ENCODE measurements at regions not wholly inside any gene's neighbourhood (a gene's known extent, or its start where the extent isn't known, plus 50 kb on each side); places are given as distances from the start of the nearest gene placed in this dataset.

- Histone ChIP-seq H3K9me3 (no peaks in the 10 kb centered on the region), H3K4me1 (no peaks in the 10 kb centered on the region), H3K36me3 (no peaks in the 10 kb centered on the region), H3K27ac (no peak overlapping the region), H3K4me3 (no peak overlapping the region), H3K27me3 (no peaks in the 10 kb centered on the region)
- DNase-seq (ENCODE audit: low spot score in 2 of 2): no peak
- TF ChIP-seq CTCF (IDR thresholded peaks at IDR 0.05) (no peak), POLR2AphosphoS5 (IDR thresholded peaks at IDR 0.05) (no peak)
- 47% methylated on average over 4 of the region's 4 CpGs for WGBS
Observed at GRCh38 chr2:224268441-224268840, 133.5 kb downstream of the FAM124B start.

GRCh38 chr2:224264259-224264658 is 137.6 kb downstream of the FAM124B start:
- H3K36me3 ChIP-seq: no peaks in the 10 kb centered on the region
- TF ChIP-seq POLR2AphosphoS5 (IDR thresholded peaks at IDR 0.05) (no peak), POLR2A (IDR thresholded peaks at IDR 0.05) (no peak), CTCF (IDR thresholded peaks at IDR 0.05) (no peak), EP300 (IDR thresholded peaks at IDR 0.05) (no peak)
- no peak overlapping the region for H3K27ac ChIP-seq
- H3K4me3 ChIP-seq: no peak overlapping the region
- no peak for DNase-seq (ENCODE audit: low spot score in 2 of 2)
- WGBS: 31% methylated on average over 4 of the region's 4 CpGs
- H3K27me3 ChIP-seq: no peaks in the 10 kb centered on the region
- H3K9me3 ChIP-seq: no peaks in the 10 kb centered on the region
- H3K4me1 ChIP-seq: no peaks in the 10 kb centered on the region

- Histone ChIP-seq H3K4me1 (no peaks in the 10 kb centered on the region), H3K9me3 (no peaks in the 10 kb centered on the region), H3K36me3 (no peaks in the 10 kb centered on the region), H3K27ac (no peak overlapping the region), H3K27me3 (no peaks in the 10 kb centered on the region), H3K4me3 (no peak overlapping the region)
- no peak for DNase-seq (ENCODE audit: low spot score in 2 of 2)
- TF ChIP-seq POLR2AphosphoS5 (IDR thresholded peaks at IDR 0.05) (no peak), EP300 (IDR thresholded peaks at IDR 0.05) (no peak), POLR2A (IDR thresholded peaks at IDR 0.05) (no peak), CTCF (IDR thresholded peaks at IDR 0.05) (no peak)
- WGBS: 44% methylated on average over 1 of the region's 1 CpG
Observed at GRCh38 chr2:224263571-224264043, 138.3 kb downstream of the FAM124B start.

- DNase-seq (ENCODE audit: low spot score in 2 of 2): no peak
- Histone ChIP-seq H3K27me3 (no peaks in the 10 kb centered on the region), H3K9me3 (no peaks in the 10 kb centered on the region), H3K4me3 (no peak overlapping the region), H3K36me3 (no peaks in the 10 kb centered on the region), H3K27ac (no peak overlapping the region), H3K4me1 (no peaks in the 10 kb centered on the region)
- TF ChIP-seq POLR2AphosphoS5 (IDR thresholded peaks at IDR 0.05) (no peak), EP300 (IDR thresholded peaks at IDR 0.05) (no peak), POLR2A (IDR thresholded peaks at IDR 0.05) (no peak), CTCF (IDR thresholded peaks at IDR 0.05) (no peak)
- 81% methylated on average over 1 of the region's 1 CpG for WGBS
Observed at GRCh38 chr2:224261326-224261725, 140.6 kb downstream of the FAM124B start.

GRCh38 chr2:224260372-224261020 is 141.4 kb downstream of the FAM124B start:
- H3K27ac ChIP-seq: no peak overlapping the region
- no peaks in the 10 kb centered on the region for H3K4me1 ChIP-seq
- WGBS: 29% methylated on average over 7 of the region's 7 CpGs
- TF ChIP-seq POLR2A (IDR thresholded peaks at IDR 0.05): no peak
- no peak for TF ChIP-seq CTCF (IDR thresholded peaks at IDR 0.05)
- TF ChIP-seq EP300 (IDR thresholded peaks at IDR 0.05): no peak
- no peak for DNase-seq (ENCODE audit: low spot score in 2 of 2)
- no peak overlapping the region for H3K4me3 ChIP-seq
- no peaks in the 10 kb centered on the region for H3K27me3 ChIP-seq
- H3K9me3 ChIP-seq: no peaks in the 10 kb centered on the region
- H3K36me3 ChIP-seq: no peaks in the 10 kb centered on the region

Measured in suprapubic skin (tissue), 4 donors.